ENCODE measurements at regions not wholly inside any gene's neighbourhood (a gene's known extent, or its start where the extent isn't known, plus 50 kb on each side); places are given as distances from the start of the nearest gene placed in this dataset.

- Mint-ChIP-seq H3K4me3 (no peak overlapping the region), H3K27me3 (no peaks in the 10 kb centered on the region), H3K36me3 (ENCODE audit: low read depth) (no peaks in the 10 kb centered on the region), H3K4me1 (no peaks in the 10 kb centered on the region), H3K27ac (no peak overlapping the region), H3K9me3 (peaks cover 2% of the 10 kb centered on the region)
- DNase-seq (no peak), ATAC-seq (ENCODE audit: low read depth) (no peak)
- TF ChIP-seq, protein P1, sequence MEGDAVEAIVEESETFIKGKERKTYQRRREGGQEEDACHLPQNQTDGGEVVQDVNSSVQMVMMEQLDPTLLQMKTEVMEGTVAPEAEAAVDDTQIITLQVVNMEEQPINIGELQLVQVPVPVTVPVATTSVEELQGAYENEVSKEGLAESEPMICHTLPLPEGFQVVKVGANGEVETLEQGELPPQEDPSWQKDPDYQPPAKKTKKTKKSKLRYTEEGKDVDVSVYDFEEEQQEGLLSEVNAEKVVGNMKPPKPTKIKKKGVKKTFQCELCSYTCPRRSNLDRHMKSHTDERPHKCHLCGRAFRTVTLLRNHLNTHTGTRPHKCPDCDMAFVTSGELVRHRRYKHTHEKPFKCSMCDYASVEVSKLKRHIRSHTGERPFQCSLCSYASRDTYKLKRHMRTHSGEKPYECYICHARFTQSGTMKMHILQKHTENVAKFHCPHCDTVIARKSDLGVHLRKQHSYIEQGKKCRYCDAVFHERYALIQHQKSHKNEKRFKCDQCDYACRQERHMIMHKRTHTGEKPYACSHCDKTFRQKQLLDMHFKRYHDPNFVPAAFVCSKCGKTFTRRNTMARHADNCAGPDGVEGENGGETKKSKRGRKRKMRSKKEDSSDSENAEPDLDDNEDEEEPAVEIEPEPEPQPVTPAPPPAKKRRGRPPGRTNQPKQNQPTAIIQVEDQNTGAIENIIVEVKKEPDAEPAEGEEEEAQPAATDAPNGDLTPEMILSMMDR (IDR thresholded peaks at IDR 0.05) = no peak
- POLR2A ChIA-PET = no interaction called here
- CTCF ChIA-PET = no interaction called here
- intact Hi-C loops (cut with micrococcal nuclease) = no loop called here
These were observed 2016.0 kb upstream of the IGFBP7 start for GRCh38 chr4:59126159-59126558.

DNA sequence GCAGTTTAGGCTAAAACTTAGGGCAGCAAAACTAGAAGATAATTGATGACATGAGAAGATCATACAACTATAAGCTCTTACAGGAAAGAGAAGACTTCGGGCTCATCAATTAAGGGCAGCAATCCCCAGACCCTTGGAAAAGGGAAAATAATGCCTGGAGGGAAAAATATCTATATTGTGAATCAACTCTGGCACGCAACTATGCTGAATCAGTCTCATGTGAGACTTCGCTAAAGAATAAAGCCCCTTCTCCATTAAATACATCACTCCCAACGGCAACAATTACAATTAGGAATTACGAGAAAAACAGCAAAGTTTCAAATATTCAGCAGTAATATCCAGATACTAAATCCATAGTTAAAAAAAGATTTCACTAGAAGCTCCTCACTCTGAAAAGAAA is 2016.8 kb upstream of the IGFBP7 start:
- Mint-ChIP-seq H3K9me3 (peaks cover 2% of the 10 kb centered on the region), H3K36me3 (ENCODE audit: low read depth) (no peaks in the 10 kb centered on the region), H3K27me3 (no peaks in the 10 kb centered on the region), H3K27ac (no peak overlapping the region), H3K4me1 (no peaks in the 10 kb centered on the region), H3K4me3 (no peak overlapping the region)
- no peak for DNase-seq
- TF ChIP-seq, protein P1 (IDR thresholded peaks at IDR 0.05) = no peak
- ChIA-PET CTCF (no interaction called here), POLR2A (no interaction called here)
- no peak for ATAC-seq (ENCODE audit: low read depth)
- intact Hi-C loops (cut with micrococcal nuclease) = no loop called here

- Mint-ChIP-seq H3K36me3 (ENCODE audit: low read depth) (no peaks in the 10 kb centered on the region), H3K9me3 (peaks cover 2% of the 10 kb centered on the region), H3K4me3 (no peak overlapping the region), H3K27ac (no peak overlapping the region), H3K27me3 (no peaks in the 10 kb centered on the region), H3K4me1 (no peaks in the 10 kb centered on the region)
- intact Hi-C loops (cut with micrococcal nuclease) = no loop called here
- DNase-seq (no peak), ATAC-seq (ENCODE audit: low read depth) (no peak)
- CTCF ChIA-PET = no interaction called here
- TF ChIP-seq, protein P1 (IDR thresholded peaks at IDR 0.05) = no peak
- POLR2A ChIA-PET = no interaction called here
These were observed 2017.6 kb upstream of the IGFBP7 start for GRCh38 chr4:59127743-59128142.

- Mint-ChIP-seq H3K36me3 (ENCODE audit: low read depth) (no peaks in the 10 kb centered on the region), H3K4me3 (no peak overlapping the region), H3K9me3 (peaks cover 3% of the 10 kb centered on the region), H3K4me1 (no peaks in the 10 kb centered on the region), H3K27ac (no peak overlapping the region), H3K27me3 (no peaks in the 10 kb centered on the region)
- intact Hi-C loops (cut with micrococcal nuclease) = no loop called here
- TF ChIP-seq, protein P1 (IDR thresholded peaks at IDR 0.05) = no peak
- DNase-seq (no peak), ATAC-seq (ENCODE audit: low read depth) (no peak)
- CTCF ChIA-PET = no interaction called here
- POLR2A ChIA-PET = no interaction called here
These were observed 2025.2 kb upstream of the IGFBP7 start for GRCh38 chr4:59135248-59135985.

- DNase-seq = no peak
- no peaks in the 10 kb centered on the region for H3K36me3 Mint-ChIP-seq (ENCODE audit: low read depth)
- H3K4me1 Mint-ChIP-seq = no peaks in the 10 kb centered on the region
- POLR2A ChIA-PET = no interaction called here
- TF ChIP-seq, protein P1 (IDR thresholded peaks at IDR 0.05) = no peak
- ATAC-seq (ENCODE audit: low read depth) = no peak
- CTCF ChIA-PET = no interaction called here
- no peak overlapping the region for H3K4me3 Mint-ChIP-seq
- no peak overlapping the region for H3K27ac Mint-ChIP-seq
- intact Hi-C loops (cut with micrococcal nuclease) = no loop called here
- H3K9me3 Mint-ChIP-seq = peaks cover 6% of the 10 kb centered on the region
- H3K27me3 Mint-ChIP-seq = no peaks in the 10 kb centered on the region
These were observed 2038.9 kb upstream of the ADGRL3 start for GRCh38 chr4:59161249-59161648.
